ENCODE measurements at regions not wholly inside any gene's neighbourhood (a gene's known extent, or its start where the extent isn't known, plus 50 kb on each side); places are given as distances from the start of the nearest gene placed in this dataset.

- TF ChIP-seq CTCF (IDR thresholded peaks at IDR 0.05; ENCODE audit: borderline replicate concordance, extremely low read depth, low read length, poor library complexity, severe bottlenecking) (no peak), EZH2 (IDR thresholded peaks at IDR 0.05; ENCODE audit: borderline replicate concordance, low read depth, low read length, severe bottlenecking) (no peak)
Measured at GRCh38 chr14:82854901-82855300, 1321.2 kb upstream of the SEL1L start.

Data from DND-41 (cell line).